ENCODE measurements at regions not wholly inside any gene's neighbourhood (a gene's known extent, or its start where the extent isn't known, plus 50 kb on each side); places are given as distances from the start of the nearest gene placed in this dataset.

DNA sequence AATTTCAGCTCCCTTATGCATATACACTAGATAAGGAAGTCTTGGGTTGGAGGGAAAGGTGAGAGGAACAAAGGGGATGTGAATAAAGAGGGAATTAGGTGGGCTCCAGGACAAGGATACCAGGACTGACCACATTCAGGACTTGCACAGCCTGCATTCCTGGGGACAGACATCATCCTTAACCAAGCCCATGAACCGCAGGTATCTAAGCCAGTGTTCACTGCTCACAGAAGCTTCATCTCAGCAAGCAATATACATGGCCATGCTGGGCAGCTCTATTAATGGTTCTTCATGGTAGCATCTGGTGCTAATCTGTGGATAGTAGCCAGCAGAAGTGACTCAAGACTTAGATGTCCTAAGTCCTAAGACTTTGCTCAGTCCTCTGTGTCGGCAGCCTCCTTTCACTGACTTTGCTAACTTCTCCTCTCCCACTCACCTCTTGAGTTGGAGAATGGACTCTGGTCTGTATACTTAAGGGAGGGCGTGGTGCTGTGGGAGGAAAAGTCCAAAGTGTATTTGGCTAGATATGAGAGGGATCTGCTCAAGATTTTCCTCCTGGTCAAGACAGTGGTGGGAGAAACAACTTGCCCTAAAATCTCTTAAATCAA, 136.1 kb downstream of the ASCL1 start:
- TF ChIP-seq POLR2AphosphoS5 (IDR thresholded peaks at IDR 0.05; ENCODE audit: low read depth, low read length): no peak
- TF ChIP-seq POLR2A (IDR thresholded peaks at IDR 0.05; ENCODE audit: control extremely low read depth in 1 of 2, low read depth in 2 of 2, low read length in 2 of 2): no peak
- no peak for TF ChIP-seq BRCA1 (IDR thresholded peaks at IDR 0.05; ENCODE audit: low read depth, low read length)
- no peak for TF ChIP-seq TCF12 (IDR thresholded peaks at IDR 0.05; ENCODE audit: low read depth, low read length)
- TF ChIP-seq, protein P1, sequence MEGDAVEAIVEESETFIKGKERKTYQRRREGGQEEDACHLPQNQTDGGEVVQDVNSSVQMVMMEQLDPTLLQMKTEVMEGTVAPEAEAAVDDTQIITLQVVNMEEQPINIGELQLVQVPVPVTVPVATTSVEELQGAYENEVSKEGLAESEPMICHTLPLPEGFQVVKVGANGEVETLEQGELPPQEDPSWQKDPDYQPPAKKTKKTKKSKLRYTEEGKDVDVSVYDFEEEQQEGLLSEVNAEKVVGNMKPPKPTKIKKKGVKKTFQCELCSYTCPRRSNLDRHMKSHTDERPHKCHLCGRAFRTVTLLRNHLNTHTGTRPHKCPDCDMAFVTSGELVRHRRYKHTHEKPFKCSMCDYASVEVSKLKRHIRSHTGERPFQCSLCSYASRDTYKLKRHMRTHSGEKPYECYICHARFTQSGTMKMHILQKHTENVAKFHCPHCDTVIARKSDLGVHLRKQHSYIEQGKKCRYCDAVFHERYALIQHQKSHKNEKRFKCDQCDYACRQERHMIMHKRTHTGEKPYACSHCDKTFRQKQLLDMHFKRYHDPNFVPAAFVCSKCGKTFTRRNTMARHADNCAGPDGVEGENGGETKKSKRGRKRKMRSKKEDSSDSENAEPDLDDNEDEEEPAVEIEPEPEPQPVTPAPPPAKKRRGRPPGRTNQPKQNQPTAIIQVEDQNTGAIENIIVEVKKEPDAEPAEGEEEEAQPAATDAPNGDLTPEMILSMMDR (IDR thresholded peaks at IDR 0.05; ENCODE audit: control extremely low read depth in 1 of 3, insufficient read depth in 1 of 3, low read depth in 1 of 3, low read length in 3 of 3): no peak
- TF ChIP-seq SIX5 (IDR thresholded peaks at IDR 0.05; ENCODE audit: low read depth, low read length): no peak
- no peak for TF ChIP-seq YY1 (IDR thresholded peaks at IDR 0.05; ENCODE audit: low read depth, low read length)
- no peak for TF ChIP-seq USF2 (IDR thresholded peaks at IDR 0.05; ENCODE audit: low read length)
- no peak for TF ChIP-seq CEBPB (IDR thresholded peaks at IDR 0.05; ENCODE audit: low read depth, low read length)
